OCI-LY1 (cell line): ENCODE measurements at regions not wholly inside any gene's neighbourhood (a gene's known extent, or its start where the extent isn't known, plus 50 kb on each side); places are given as distances from the start of the nearest gene placed in this dataset.

Source experiments
- CTCF ChIP-seq: fragments of 200-600 bp; sonication (generic), shearing (Covaris generic); IDR thresholded peaks from 2 replicates; pipeline ENCODE4 v1.5.1; 2017; ENCODE audit warnings: mild to moderate bottlenecking, antibody characterized with exemption, low read length, moderate library complexity, mixed read lengths
- EZH2 ChIP-seq: fragments of 200-600 bp; sonication (generic), shearing (Covaris generic); IDR thresholded peaks from 2 replicates; pipeline ENCODE4 v1.8.0; 2017; ENCODE audit warnings: borderline replicate concordance, mixed run types, mild to moderate bottlenecking, antibody characterized with exemption, low read length, moderate library complexity, mixed read lengths

DNA sequence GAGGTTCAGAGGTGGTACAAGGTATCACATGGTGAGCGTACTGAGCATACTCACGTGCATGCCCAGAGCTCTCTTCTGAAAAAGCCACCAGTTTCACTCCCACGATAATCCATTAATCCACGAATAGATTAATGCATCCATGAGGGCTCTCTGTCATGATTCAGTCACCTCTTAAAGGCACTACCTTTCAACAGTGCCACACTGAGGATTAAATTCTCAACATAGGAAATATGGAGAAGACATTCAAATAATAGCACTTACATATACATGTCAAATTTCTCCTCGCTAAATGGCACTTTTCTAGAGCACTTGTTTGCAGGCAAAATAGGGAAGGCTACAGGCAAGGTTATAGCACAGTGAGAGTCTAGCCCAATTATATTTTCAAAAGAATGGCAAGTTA is 825.9 kb downstream of the TRIB2 start:
- TF ChIP-seq CTCF, result no peak
- no peak for TF ChIP-seq EZH2
